Iris pigment epithelial cell (primary cell): ENCODE measurements at regions not wholly inside any gene's neighbourhood (a gene's known extent, or its start where the extent isn't known, plus 50 kb on each side); places are given as distances from the start of the nearest gene placed in this dataset.
"Not testable (repeated sequence)": the region's sequence is repeated elsewhere in the genome, so short reads cannot be mapped to it uniquely, and the experiment has no call there.

Experiments
- DNase-seq: peaks from one replicate; pipeline ENCODE4 v3.0.0-alpha.2; 2011; ENCODE audit warnings: low read depth

GRCh38 chr4:160082432-160083207 is 979.7 kb downstream of the RAPGEF2 start:
- DNase-seq: no peak

GRCh38 chr4:160091631-160092030 is 988.8 kb downstream of the RAPGEF2 start:
- DNase-seq: no peak

GRCh38 chr4:160100316-160100715 is 997.4 kb downstream of the RAPGEF2 start:
- no peak for DNase-seq

GRCh38 chr4:160110891-160111290 is 1008.0 kb downstream of the RAPGEF2 start:
- DNase-seq: peak; percentile 1

- DNase-seq: no peak
Measured at GRCh38 chr4:160117686-160118085, 1014.8 kb downstream of the RAPGEF2 start.

GRCh38 chr4:160125576-160126287 is 1022.9 kb downstream of the RAPGEF2 start:
- not testable (repeated sequence) for DNase-seq

GRCh38 chr4:160127211-160127610 is 1024.3 kb downstream of the RAPGEF2 start:
- no peak for DNase-seq

GRCh38 chr4:160129439-160129838 is 1026.6 kb downstream of the RAPGEF2 start:
- DNase-seq: peak; percentile 39

- DNase-seq: no peak
Measured at GRCh38 chr4:160136021-160136420, 1033.1 kb downstream of the RAPGEF2 start.

GRCh38 chr4:160141206-160141605 is 1038.3 kb downstream of the RAPGEF2 start:
- DNase-seq: no peak

- DNase-seq: no peak
Measured at GRCh38 chr4:160142579-160142978, 1039.7 kb downstream of the RAPGEF2 start.

- no peak for DNase-seq
Measured at GRCh38 chr4:160143574-160143973, 1040.7 kb downstream of the RAPGEF2 start.

GRCh38 chr4:160159457-160159856 is 1056.6 kb downstream of the RAPGEF2 start:
- DNase-seq: no peak

- DNase-seq: no peak
Measured at GRCh38 chr4:160161026-160161425, 1058.1 kb downstream of the RAPGEF2 start.

- DNase-seq: peak; percentile 1
Measured at GRCh38 chr4:160175064-160175643, 1072.3 kb downstream of the RAPGEF2 start.

- peak; percentile 25 for DNase-seq
Measured at GRCh38 chr4:160180211-160180610, 1077.3 kb downstream of the RAPGEF2 start.

- DNase-seq: no peak
Measured at GRCh38 chr4:160182727-160183126, 1079.8 kb downstream of the RAPGEF2 start.

GRCh38 chr4:160184884-160185283 is 1082.0 kb downstream of the RAPGEF2 start:
- DNase-seq: no peak

- DNase-seq: no peak
Measured at GRCh38 chr4:160193787-160194186, 1090.9 kb downstream of the RAPGEF2 start.

- no peak for DNase-seq
Measured at GRCh38 chr4:160194716-160195115, 1091.8 kb downstream of the RAPGEF2 start.

- DNase-seq: peak; percentile 2
Measured at GRCh38 chr4:160202802-160203201, 1099.9 kb downstream of the RAPGEF2 start.

- DNase-seq: no peak
Measured at GRCh38 chr4:160212078-160212477, 1109.2 kb downstream of the RAPGEF2 start.

- DNase-seq: no peak
Measured at GRCh38 chr4:160213366-160213765, 1110.5 kb downstream of the RAPGEF2 start.
